ENCODE measurements at regions not wholly inside any gene's neighbourhood (a gene's known extent, or its start where the extent isn't known, plus 50 kb on each side); places are given as distances from the start of the nearest gene placed in this dataset.

- DNase-seq (ENCODE audit: low read depth in 2 of 2), result no peak
- Histone ChIP-seq H3K4me3 (replicated peaks in 1 of 4; ENCODE audit: control extremely low read depth in 1 of 4, insufficient read depth in 1 of 4, low read depth in 3 of 4, low read length in 4 of 4) (no peak overlapping the region), H3K27ac (ENCODE audit: insufficient read depth, low read length) (no peak overlapping the region), H3K4me1 (ENCODE audit: control insufficient read depth, extremely low read depth, insufficient read depth, low read length) (no peaks in the 10 kb centered on the region), H3K9ac (ENCODE audit: insufficient read depth, low read length) (no peak overlapping the region), H3K27me3 (ENCODE audit: control insufficient read depth, insufficient read depth, low read length) (no peaks in the 10 kb centered on the region), H4K20me1 (ENCODE audit: control insufficient read depth, extremely low read depth, insufficient read depth, low read length) (no peaks in the 10 kb centered on the region), H3K4me2 (ENCODE audit: extremely low read depth, insufficient read depth, low read length) (no peak overlapping the region), H2AFZ (ENCODE audit: low read length) (no peak overlapping the region), H3K79me2 (ENCODE audit: control insufficient read depth, insufficient read depth, low read length) (no peaks in the 10 kb centered on the region), H3K36me3 (ENCODE audit: control insufficient read depth, insufficient read depth, low read length) (no peaks in the 10 kb centered on the region), H3K9me3 (ENCODE audit: control insufficient read depth, insufficient read depth, low read depth, low read length) (no peaks in the 10 kb centered on the region)
- TF ChIP-seq, protein P1, sequence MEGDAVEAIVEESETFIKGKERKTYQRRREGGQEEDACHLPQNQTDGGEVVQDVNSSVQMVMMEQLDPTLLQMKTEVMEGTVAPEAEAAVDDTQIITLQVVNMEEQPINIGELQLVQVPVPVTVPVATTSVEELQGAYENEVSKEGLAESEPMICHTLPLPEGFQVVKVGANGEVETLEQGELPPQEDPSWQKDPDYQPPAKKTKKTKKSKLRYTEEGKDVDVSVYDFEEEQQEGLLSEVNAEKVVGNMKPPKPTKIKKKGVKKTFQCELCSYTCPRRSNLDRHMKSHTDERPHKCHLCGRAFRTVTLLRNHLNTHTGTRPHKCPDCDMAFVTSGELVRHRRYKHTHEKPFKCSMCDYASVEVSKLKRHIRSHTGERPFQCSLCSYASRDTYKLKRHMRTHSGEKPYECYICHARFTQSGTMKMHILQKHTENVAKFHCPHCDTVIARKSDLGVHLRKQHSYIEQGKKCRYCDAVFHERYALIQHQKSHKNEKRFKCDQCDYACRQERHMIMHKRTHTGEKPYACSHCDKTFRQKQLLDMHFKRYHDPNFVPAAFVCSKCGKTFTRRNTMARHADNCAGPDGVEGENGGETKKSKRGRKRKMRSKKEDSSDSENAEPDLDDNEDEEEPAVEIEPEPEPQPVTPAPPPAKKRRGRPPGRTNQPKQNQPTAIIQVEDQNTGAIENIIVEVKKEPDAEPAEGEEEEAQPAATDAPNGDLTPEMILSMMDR (conservative IDR thresholded peaks at IDR 0.05 in 1 of 2, IDR thresholded peaks at IDR 0.05 in 1 of 2; ENCODE audit: low read depth in 1 of 2, low read length in 2 of 2), result no peak
- no peak for TF ChIP-seq EZH2 (IDR thresholded peaks at IDR 0.05; ENCODE audit: low read length, missing control alignments)
These were observed 77.7 kb downstream of the TUSC1 start for GRCh38 chr9:25600501-25600900.

- no peaks in the 10 kb centered on the region for H4K20me1 ChIP-seq (ENCODE audit: control insufficient read depth, extremely low read depth, insufficient read depth, low read length)
- no peaks in the 10 kb centered on the region for H3K9me3 ChIP-seq (ENCODE audit: control insufficient read depth, insufficient read depth, low read depth, low read length)
- no peak overlapping the region for H2AFZ ChIP-seq (ENCODE audit: low read length)
- no peaks in the 10 kb centered on the region for H3K36me3 ChIP-seq (ENCODE audit: control insufficient read depth, insufficient read depth, low read length)
- H3K27ac ChIP-seq (ENCODE audit: insufficient read depth, low read length), result no peak overlapping the region
- H3K9ac ChIP-seq (ENCODE audit: insufficient read depth, low read length), result no peak overlapping the region
- DNase-seq (ENCODE audit: low read depth in 2 of 2), result no peak
- no peak for TF ChIP-seq EZH2 (IDR thresholded peaks at IDR 0.05; ENCODE audit: low read length, missing control alignments)
- TF ChIP-seq, protein P1 (conservative IDR thresholded peaks at IDR 0.05 in 1 of 2, IDR thresholded peaks at IDR 0.05 in 1 of 2; ENCODE audit: low read depth in 1 of 2, low read length in 2 of 2), result no peak
- no peaks in the 10 kb centered on the region for H3K79me2 ChIP-seq (ENCODE audit: control insufficient read depth, insufficient read depth, low read length)
- H3K4me1 ChIP-seq (ENCODE audit: control insufficient read depth, extremely low read depth, insufficient read depth, low read length), result no peaks in the 10 kb centered on the region
- no peak overlapping the region for H3K4me2 ChIP-seq (ENCODE audit: extremely low read depth, insufficient read depth, low read length)
- H3K4me3 ChIP-seq (replicated peaks in 1 of 4; ENCODE audit: control extremely low read depth in 1 of 4, insufficient read depth in 1 of 4, low read depth in 3 of 4, low read length in 4 of 4), result no peak overlapping the region
- H3K27me3 ChIP-seq (ENCODE audit: control insufficient read depth, insufficient read depth, low read length), result no peaks in the 10 kb centered on the region
These were observed 93.6 kb downstream of the TUSC1 start for GRCh38 chr9:25584611-25585010.

GRCh38 chr9:25573281-25573680 lies 105.0 kb downstream of the TUSC1 start:
- Histone ChIP-seq H3K4me3 (replicated peaks in 1 of 4; ENCODE audit: control extremely low read depth in 1 of 4, insufficient read depth in 1 of 4, low read depth in 3 of 4, low read length in 4 of 4) (no peak overlapping the region), H3K79me2 (ENCODE audit: control insufficient read depth, insufficient read depth, low read length) (no peaks in the 10 kb centered on the region), H3K27me3 (ENCODE audit: control insufficient read depth, insufficient read depth, low read length) (no peaks in the 10 kb centered on the region), H3K4me2 (ENCODE audit: extremely low read depth, insufficient read depth, low read length) (no peak overlapping the region), H2AFZ (ENCODE audit: low read length) (no peak overlapping the region), H3K4me1 (ENCODE audit: control insufficient read depth, extremely low read depth, insufficient read depth, low read length) (no peaks in the 10 kb centered on the region), H3K36me3 (ENCODE audit: control insufficient read depth, insufficient read depth, low read length) (no peaks in the 10 kb centered on the region), H3K27ac (ENCODE audit: insufficient read depth, low read length) (no peak overlapping the region), H3K9ac (ENCODE audit: insufficient read depth, low read length) (no peak overlapping the region), H3K9me3 (ENCODE audit: control insufficient read depth, insufficient read depth, low read depth, low read length) (no peaks in the 10 kb centered on the region), H4K20me1 (ENCODE audit: control insufficient read depth, extremely low read depth, insufficient read depth, low read length) (no peaks in the 10 kb centered on the region)
- no peak for TF ChIP-seq EZH2 (IDR thresholded peaks at IDR 0.05; ENCODE audit: low read length, missing control alignments)
- TF ChIP-seq, protein P1 (conservative IDR thresholded peaks at IDR 0.05 in 1 of 2, IDR thresholded peaks at IDR 0.05 in 1 of 2; ENCODE audit: low read depth in 1 of 2, low read length in 2 of 2), result no peak
- DNase-seq (ENCODE audit: low read depth in 2 of 2), result no peak
